Right ventricle myocardium inferior (tissue), 1 donor: ENCODE measurements at regions not wholly inside any gene's neighbourhood (a gene's known extent, or its start where the extent isn't known, plus 50 kb on each side); places are given as distances from the start of the nearest gene placed in this dataset.

ENCODE experiments used
- ATAC-seq: fragments of 200-7000 bp; cut with Tn5 transposase; one replicate; pipeline ENCODE4 v1.9.1; 2020; ENCODE audit warnings: mild to moderate bottlenecking, moderate library complexity
- DNase-seq: peaks from one replicate; pipeline ENCODE4 v3.0.0; 2021; ENCODE audit errors: missing footprints
- intact Hi-C: fragments of 100-400 bp; cut with DNase I; formaldehyde crosslinking; loops from one replicate; pipeline ENCODE4 v1.11.0; 2022
- donor health status: DM: no; HTN: yes; CAD: no; lungs with severe emphysema.

GRCh38 chr13:88142653-88143052 is 471.5 kb downstream of the SLITRK5 start:
- ATAC-seq, result no peak
- intact Hi-C loops, result no loop called here

GRCh38 chr13:88144580-88144979 is 473.4 kb downstream of the SLITRK5 start:
- intact Hi-C loops, result no loop called here
- DNase-seq (no peak), ATAC-seq (no peak)

More at GRCh38 chr13:88142653-88143052, 471.5 kb downstream of the SLITRK5 start:
- no peak for DNase-seq

- DNase-seq, result no peak
- ATAC-seq, result no peak
- intact Hi-C loops, result no loop called here
These were observed 482.2 kb downstream of the SLITRK5 start for GRCh38 chr13:88153353-88153752.

GRCh38 chr13:88154001-88154400 is 482.8 kb downstream of the SLITRK5 start:
- ATAC-seq, result no peak
- intact Hi-C loops, result no loop called here
- DNase-seq, result no peak

- intact Hi-C loops, result no loop called here
- no peak for DNase-seq
- ATAC-seq, result no peak
These were observed 491.0 kb downstream of the SLITRK5 start for GRCh38 chr13:88162076-88162702.

GRCh38 chr13:88176231-88176630 is 505.1 kb downstream of the SLITRK5 start:
- DNase-seq (no peak), ATAC-seq (no peak)
- intact Hi-C loops, result no loop called here

GRCh38 chr13:88183440-88183839 is 512.3 kb downstream of the SLITRK5 start:
- DNase-seq, result no peak
- ATAC-seq, result no peak
- intact Hi-C loops, result no loop called here

GRCh38 chr13:88188986-88189385 is 517.8 kb downstream of the SLITRK5 start:
- intact Hi-C loops, result no loop called here
- ATAC-seq (no peak), DNase-seq (no peak)

- intact Hi-C loops, result no loop called here
- ATAC-seq (no peak), DNase-seq (no peak)
These were observed 518.6 kb downstream of the SLITRK5 start for GRCh38 chr13:88189728-88190127.

GRCh38 chr13:88196106-88196505 is 524.9 kb downstream of the SLITRK5 start:
- intact Hi-C loops, result no loop called here
- DNase-seq (no peak), ATAC-seq (no peak)

GRCh38 chr13:88217372-88217771 is 546.2 kb downstream of the SLITRK5 start:
- intact Hi-C loops, result no loop called here
- no peak for DNase-seq
- ATAC-seq, result no peak

- ATAC-seq, result no peak
- intact Hi-C loops, result no loop called here
- DNase-seq, result no peak
These were observed 546.7 kb downstream of the SLITRK5 start for GRCh38 chr13:88217883-88218282.

- intact Hi-C loops, result no loop called here
- DNase-seq, result no peak
- ATAC-seq, result no peak
These were observed 552.8 kb downstream of the SLITRK5 start for GRCh38 chr13:88223958-88224357.

- ATAC-seq, result no peak
- intact Hi-C loops, result no loop called here
- no peak for DNase-seq
These were observed 564.3 kb downstream of the SLITRK5 start for GRCh38 chr13:88235441-88235840.

- DNase-seq (no peak), ATAC-seq (no peak)
- intact Hi-C loops, result no loop called here
These were observed 575.1 kb downstream of the SLITRK5 start for GRCh38 chr13:88246239-88246638.

- intact Hi-C loops, result no loop called here
- DNase-seq (no peak), ATAC-seq (no peak)
These were observed 577.2 kb downstream of the SLITRK5 start for GRCh38 chr13:88248393-88248792.

- ATAC-seq (no peak), DNase-seq (no peak)
- intact Hi-C loops, result no loop called here
These were observed 586.5 kb downstream of the SLITRK5 start for GRCh38 chr13:88257706-88258105.

- intact Hi-C loops, result no loop called here
These were observed 592.6 kb downstream of the SLITRK5 start for GRCh38 chr13:88263808-88264207.

GRCh38 chr13:88281841-88282240 is 610.7 kb downstream of the SLITRK5 start:
- no peak for DNase-seq
- intact Hi-C loops, result no loop called here

More at GRCh38 chr13:88263808-88264207, 592.6 kb downstream of the SLITRK5 start:
- ATAC-seq (no peak), DNase-seq (no peak)

GRCh38 chr13:88285329-88285728 is 614.2 kb downstream of the SLITRK5 start:
- no peak for ATAC-seq
- intact Hi-C loops, result no loop called here

More at GRCh38 chr13:88281841-88282240, 610.7 kb downstream of the SLITRK5 start:
- ATAC-seq, result no peak

GRCh38 chr13:88288326-88288725 is 617.2 kb downstream of the SLITRK5 start:
- intact Hi-C loops, result no loop called here
- ATAC-seq (no peak), DNase-seq (no peak)

More at GRCh38 chr13:88285329-88285728, 614.2 kb downstream of the SLITRK5 start:
- DNase-seq, result no peak
